Uterus (tissue), 2 donors: ENCODE measurements at regions not wholly inside any gene's neighbourhood (a gene's known extent, or its start where the extent isn't known, plus 50 kb on each side); places are given as distances from the start of the nearest gene placed in this dataset.

Experiments
- POLR2A ChIP-seq, 2 donors: fragments of 450-650 bp; IDR thresholded peaks; one replicate each; pipeline ENCODE4 v1.6.1; 2016; ENCODE audit warnings: antibody characterized with exemption in 2 of 2, mild to moderate bottlenecking in 1 of 2, moderate library complexity in 1 of 2
- TF ChIP-seq, protein P1 (sequence below), 4 experiments: fragments of 200-600 bp in 2 of 4; fragments of 450-650 bp in 2 of 4; sonication (generic) in 2 of 4; IDR thresholded peaks; one replicate each; pipeline ENCODE4 v1.5.1; 2016 to 2019; ENCODE audit warnings: antibody characterized with exemption in 4 of 4, mild to moderate bottlenecking in 2 of 4, moderate library complexity in 1 of 4

GRCh38 chr2:235113854-235114253 lies 162.0 kb downstream of the SH3BP4 start:
- TF ChIP-seq, protein P1, sequence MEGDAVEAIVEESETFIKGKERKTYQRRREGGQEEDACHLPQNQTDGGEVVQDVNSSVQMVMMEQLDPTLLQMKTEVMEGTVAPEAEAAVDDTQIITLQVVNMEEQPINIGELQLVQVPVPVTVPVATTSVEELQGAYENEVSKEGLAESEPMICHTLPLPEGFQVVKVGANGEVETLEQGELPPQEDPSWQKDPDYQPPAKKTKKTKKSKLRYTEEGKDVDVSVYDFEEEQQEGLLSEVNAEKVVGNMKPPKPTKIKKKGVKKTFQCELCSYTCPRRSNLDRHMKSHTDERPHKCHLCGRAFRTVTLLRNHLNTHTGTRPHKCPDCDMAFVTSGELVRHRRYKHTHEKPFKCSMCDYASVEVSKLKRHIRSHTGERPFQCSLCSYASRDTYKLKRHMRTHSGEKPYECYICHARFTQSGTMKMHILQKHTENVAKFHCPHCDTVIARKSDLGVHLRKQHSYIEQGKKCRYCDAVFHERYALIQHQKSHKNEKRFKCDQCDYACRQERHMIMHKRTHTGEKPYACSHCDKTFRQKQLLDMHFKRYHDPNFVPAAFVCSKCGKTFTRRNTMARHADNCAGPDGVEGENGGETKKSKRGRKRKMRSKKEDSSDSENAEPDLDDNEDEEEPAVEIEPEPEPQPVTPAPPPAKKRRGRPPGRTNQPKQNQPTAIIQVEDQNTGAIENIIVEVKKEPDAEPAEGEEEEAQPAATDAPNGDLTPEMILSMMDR (IDR thresholded peaks at IDR 0.05): no peak
- no peak for TF ChIP-seq POLR2A (IDR thresholded peaks at IDR 0.05)
